ENCODE measurements at regions not wholly inside any gene's neighbourhood (a gene's known extent, or its start where the extent isn't known, plus 50 kb on each side); places are given as distances from the start of the nearest gene placed in this dataset.

- no peak for DNase-seq
These were observed 52.5 kb upstream of the TTC29 start for GRCh38 chr4:146998157-146998556.

DNA sequence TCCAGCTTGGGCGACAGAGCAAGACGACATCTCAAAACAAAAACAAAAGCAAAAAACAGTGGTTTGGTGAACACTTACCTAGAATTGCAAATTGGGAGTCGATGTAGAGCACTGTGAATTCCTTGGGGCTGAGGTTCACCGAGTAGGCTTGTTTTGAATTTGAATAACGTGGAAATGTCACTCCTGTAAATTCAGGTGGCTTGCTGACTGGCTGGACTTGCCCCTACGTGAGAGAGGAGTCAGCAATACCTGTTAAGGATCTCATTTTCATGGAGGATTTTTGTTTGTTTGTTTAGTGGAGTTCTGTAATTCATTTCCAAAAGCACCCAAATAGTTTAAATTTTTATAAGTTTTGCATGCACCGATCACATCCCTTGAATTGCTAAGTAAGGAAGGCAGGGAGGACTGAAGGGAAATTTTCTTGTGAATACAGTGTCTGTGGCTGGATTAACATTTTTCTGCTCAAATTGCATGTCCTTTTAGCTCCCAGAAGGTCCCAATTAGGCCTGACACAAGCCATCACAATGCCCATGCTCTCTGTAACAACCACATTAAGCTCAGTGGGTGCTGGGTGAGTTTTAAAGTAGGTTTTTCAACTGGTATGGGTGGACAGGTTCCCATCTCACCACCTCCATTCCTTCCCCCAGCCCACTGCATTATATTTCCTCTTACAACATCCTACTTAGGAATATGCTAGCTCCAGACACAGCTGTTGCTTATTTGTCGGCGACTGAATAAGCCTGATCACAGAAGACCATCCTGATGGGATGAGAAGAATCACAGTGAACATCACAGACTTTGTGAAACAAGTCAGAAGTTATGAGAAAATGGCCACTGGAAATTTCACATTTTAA is 58.5 kb upstream of the TTC29 start:
- DNase-seq: no peak

- DNase-seq: no peak
These were observed 60.6 kb upstream of the TTC29 start for GRCh38 chr4:147006229-147006628.

GRCh38 chr4:147009875-147010274 is 64.2 kb upstream of the TTC29 start:
- no peak for DNase-seq

DNA sequence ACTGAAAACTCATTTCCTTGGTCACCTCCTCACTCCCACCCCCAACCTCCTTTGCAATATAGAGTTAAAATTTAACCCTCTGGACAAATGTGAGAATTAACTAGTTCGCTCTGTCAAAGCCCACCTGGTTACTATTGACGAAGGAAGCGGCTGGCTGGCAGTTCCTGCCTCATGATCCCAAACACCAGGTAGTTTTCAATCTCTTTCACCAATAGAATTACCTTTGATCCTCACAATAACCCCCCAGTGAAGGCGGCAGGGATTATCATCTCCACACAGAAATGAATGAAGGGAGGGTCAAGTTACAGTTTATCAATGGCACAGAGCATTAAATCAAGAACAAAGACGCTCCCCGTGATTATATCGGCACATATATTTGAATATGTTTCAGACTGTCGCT is 65.7 kb upstream of the TTC29 start:
- DNase-seq: no peak

DNA sequence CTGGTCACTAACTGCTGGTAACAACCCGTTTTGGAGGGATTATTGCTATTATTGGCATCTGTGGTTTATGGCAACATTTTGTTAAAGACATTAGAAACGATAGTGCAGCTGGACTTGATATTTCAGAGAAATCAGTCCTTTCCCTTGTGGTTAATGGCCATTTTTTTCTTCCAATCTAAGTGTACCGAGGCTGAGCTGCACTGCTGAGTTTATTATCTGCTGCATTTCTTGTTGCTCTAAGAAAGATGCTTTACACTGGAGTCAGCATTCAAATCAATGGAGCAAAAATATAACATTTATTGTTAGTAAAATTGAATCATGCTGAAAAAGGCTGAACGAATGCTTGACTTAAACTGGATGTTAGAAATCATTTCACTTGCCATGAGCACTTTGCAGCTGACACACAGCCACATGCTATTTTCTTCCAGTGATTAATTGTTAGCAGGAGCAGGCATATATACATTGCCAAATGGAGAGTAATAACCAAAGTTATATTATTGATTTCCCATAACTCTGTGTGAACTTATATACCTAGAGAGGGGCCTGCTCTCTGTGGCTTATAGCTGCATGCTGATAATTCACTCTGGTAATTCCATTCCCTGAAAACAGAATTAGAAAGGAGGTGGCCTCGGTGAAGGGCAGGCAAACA is 66.5 kb upstream of the TTC29 start:
- DNase-seq: no peak

DNA sequence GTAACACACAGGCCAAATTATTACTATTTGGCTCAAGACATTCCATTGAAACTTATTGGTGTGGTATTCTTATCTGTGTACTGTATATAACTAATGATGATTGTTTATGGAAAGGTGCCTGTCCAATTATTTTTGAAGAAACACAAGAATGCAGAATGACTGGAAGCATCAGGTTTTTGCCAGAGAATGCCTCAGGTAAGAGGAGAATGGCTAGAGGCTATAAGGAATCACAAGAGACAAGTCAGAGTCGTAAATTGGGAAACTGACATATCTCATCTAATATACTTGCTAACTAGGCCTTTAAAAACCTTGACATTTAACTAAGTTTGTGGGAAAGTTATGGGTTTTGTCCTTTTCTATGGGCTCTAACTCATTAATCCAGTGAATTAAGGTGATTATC is 69.3 kb upstream of the TTC29 start:
- DNase-seq: no peak

DNA sequence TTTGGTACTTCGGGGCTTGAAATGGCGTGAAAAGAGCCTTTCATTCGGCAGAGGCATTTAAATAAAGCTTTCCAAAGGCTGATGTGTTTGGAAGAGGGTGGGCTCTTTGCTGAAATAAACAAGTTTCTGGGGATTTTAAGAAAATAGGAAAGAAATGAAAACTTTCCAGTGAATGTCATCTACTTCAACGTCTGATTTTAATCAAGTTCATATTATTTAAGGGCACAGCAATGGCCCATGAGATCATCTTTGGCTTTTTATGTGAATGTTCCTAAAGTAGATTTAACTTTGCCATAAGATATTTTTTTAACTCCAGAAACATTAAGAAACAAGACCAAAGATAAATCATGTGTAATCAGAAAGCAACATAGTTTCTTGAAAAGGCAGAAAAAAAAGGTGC is 69.8 kb upstream of the TTC29 start:
- DNase-seq: no peak

DNA sequence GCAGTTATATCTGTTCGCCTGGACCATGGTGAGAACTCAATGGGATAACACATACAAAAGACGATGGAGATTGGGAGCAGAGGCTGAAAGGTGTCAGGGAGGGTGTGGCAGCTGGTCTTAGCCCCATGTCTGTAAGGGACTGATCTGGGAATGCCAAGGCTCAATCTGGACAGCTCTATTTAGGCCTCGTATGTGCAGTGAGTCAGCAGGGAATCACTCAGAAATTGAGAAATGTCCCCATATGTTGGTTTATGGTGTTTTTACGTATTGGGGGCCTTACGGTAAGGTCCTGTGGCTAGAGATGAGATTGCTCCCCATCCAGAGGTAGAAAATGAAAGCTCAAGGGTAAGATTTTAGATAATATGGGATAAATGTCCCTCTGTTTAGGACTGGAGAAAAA is 71.4 kb upstream of the TTC29 start:
- no peak for DNase-seq

DNA sequence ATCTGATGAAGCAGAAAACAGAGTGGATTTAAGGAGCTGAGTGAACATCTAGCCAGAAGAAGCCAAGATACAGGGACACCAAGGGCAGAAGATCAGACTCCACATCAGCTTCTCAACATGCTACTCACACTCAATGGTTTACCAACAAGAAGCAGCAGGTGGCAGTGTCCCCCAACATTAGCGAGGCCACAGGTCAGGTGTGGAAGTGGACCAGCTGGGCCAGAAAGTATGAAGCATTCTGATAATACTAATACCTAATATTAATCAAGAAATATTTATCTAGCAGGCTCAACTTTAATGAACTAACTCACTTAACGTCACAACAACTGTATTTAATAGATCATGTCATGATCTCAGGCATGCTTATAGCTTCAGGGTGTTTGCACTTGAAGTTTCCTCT is 73.4 kb upstream of the TTC29 start:
- peak; percentile 22 for DNase-seq

GRCh38 chr4:147020456-147020855 is 74.8 kb upstream of the TTC29 start:
- no peak for DNase-seq

DNA sequence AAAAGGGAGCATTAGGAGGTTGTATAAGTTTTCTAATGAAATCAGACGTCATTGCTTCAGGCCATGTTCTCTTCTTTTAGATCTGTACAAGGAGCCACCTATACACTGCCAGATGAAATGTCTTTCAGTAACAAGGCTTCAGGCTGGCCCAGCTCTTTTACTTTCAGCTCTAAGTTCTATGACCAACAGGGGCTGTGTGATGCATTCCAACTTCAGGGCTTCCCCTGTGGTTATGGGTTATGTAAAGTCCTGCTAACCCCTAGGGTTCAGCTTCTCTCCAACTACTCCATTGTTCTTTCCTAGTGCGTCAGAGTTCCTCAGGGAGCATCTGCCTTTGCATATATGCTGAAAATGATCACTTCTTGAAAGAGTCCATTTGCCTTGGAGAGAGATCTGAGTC is 79.4 kb upstream of the TTC29 start:
- no peak for DNase-seq

GRCh38 chr4:147029296-147029695 is 83.6 kb upstream of the TTC29 start:
- no peak for DNase-seq

DNA sequence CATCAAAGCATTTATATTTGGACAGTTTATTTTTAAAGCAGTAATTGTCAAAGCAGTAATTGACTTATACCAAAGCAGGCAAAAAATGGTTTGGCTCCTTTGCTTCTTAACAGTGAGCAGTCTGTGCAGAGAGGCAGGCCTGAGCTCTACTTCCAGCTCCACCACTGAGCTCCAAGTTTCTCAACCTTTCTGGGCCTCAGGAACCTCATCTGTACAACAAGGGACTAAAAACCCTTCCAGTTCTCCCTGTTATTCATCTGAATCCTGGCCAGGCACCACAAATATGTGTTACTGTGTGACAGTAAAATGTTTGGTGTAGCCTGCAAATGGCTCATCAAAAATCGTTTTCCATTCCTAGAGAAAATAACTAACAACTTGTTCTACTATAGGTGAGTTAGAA is 88.7 kb upstream of the TTC29 start:
- DNase-seq: no peak

DNA sequence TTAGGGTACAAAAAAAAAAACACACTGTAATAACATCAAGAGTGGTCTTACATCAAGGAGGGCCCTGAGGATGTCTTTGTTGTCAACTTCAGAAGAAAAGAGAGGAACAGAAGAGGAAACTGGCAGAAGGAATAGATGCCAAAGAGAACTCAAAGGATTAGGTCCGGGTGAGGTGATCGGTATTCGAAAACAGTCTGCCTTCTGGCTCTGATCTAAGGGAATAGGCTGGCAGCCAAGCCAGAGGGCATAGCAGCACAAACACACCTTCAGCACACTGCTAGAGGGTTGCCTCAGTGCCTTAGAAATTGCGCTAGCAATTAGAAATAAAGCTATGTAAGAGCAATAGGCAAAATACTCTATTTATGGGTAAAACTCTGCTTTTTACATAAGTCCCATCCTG is 91.4 kb upstream of the TTC29 start:
- DNase-seq: no peak

- no peak for DNase-seq
These were observed 94.4 kb upstream of the TTC29 start for GRCh38 chr4:147039976-147040575.

DNA sequence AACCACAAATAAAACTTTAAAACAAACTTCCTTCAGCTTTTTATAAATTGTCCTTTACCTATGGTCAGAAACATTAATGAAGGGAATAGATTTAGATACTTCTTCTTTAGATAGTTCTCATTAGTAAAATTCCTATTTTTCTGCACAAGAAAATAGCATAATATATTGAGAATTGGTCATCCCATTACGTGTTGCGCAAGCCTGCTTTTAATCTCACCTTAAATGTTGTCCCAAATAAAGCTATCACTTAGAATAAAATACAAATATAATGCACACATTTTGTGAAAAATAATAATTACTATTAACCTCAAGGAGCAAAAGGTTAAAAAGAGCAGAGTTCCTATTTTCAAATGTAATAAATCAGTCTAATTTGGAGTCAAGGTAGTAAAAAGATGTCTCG is 95.2 kb upstream of the TTC29 start:
- no peak for DNase-seq

DNA sequence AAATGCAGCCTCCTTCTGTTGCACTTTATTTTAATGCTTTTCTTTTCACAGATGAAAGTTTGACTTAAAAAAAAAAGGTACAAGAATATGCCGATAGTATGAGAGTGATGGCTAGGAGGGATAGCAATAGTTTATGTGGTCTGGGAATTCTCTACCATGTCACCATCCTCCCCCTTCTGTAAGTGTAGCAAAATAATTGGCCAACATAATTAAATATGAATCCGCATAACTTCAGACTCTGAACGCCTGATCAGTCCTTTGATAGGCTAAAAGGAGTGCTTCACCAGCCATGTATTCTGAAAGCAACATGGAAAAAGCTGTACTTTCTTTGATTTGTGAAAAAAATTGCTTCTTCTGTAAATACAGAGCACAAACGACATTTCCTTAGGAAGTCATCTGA is 95.7 kb upstream of the TTC29 start:
- DNase-seq: no peak

- DNase-seq: no peak
These were observed 96.4 kb upstream of the TTC29 start for GRCh38 chr4:147042046-147042445.

DNA sequence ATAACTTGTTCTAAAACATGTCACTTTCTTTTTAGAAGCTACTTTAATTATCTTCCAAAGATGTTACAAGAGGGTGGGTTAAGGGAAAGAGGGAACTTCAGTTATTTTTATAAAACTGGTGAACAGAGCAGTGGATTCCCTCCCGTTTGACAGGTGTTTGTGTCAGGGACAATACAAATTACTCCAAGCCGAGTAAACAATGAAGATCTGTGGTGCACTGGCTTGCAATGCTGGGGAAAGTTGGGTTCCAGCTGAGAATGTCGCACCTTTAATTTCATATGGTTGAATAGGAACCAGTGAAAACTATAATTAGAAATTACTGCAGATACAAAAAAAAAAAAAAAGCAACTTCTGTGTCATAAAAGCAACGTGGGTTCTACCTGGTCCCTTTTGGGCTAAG is 98.6 kb upstream of the TTC29 start:
- DNase-seq: no peak

DNA sequence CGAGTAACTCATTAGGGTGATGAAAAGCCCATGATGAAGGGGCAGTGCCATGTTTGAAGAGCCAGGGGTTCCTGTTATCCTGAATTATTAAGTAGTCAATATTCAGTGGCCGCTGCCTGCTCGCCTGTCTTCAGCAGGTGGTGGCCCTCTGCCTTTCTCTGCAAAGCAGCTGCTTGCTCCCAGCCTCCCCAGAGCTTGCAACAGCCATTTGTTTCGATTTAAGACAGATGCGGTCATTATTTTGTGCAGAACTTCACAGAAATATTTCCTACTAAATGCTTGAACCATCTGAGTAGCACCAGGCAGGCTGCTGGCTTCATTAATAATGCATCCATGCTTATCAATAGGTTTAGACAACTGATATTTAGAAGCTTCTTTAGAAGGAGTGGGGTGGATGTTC is 104.3 kb upstream of the TTC29 start:
- no peak for DNase-seq

GRCh38 chr4:147050356-147050765 is 104.7 kb upstream of the TTC29 start:
- no peak for DNase-seq

GRCh38 chr4:147052361-147052760 is 106.7 kb upstream of the TTC29 start:
- DNase-seq: no peak

- no peak for DNase-seq
These were observed 108.7 kb upstream of the TTC29 start for GRCh38 chr4:147054228-147054872.

Data from stimulated activated CD4-positive, alpha-beta T cell treated with anti-CD3 and anti-CD28 coated beads, Interleukin-4, amount 100 ng/mL, for 1 hour (primary cell).